PFSK-1 (cell line): ENCODE measurements at regions not wholly inside any gene's neighbourhood (a gene's known extent, or its start where the extent isn't known, plus 50 kb on each side); places are given as distances from the start of the nearest gene placed in this dataset.

Experiments
- FOXP2 ChIP-seq: optimal IDR thresholded peaks from 2 replicates; pipeline ENCODE3; 2011; ENCODE audit warnings: borderline replicate concordance, control low read depth, inconsistent platforms; ENCODE audit not compliant: insufficient read depth; ENCODE audit errors: extremely low read length, extremely low read depth
- POLR2AphosphoS5 ChIP-seq: IDR thresholded peaks from 2 replicates; pipeline ENCODE4 v1.6.1; 2012; ENCODE audit warnings: low read depth, mild to moderate bottlenecking, control low read depth, low read length, moderate library complexity
- REST ChIP-seq, 2 experiments: IDR thresholded peaks; 2 replicates each; pipeline versions ENCODE4 v1.6.1 to v1.8.0; 2011 to 2012; ENCODE audit warnings: low read depth in 2 of 2, low read length in 2 of 2, control low read depth in 1 of 2, inconsistent platforms in 1 of 2, mild to moderate bottlenecking in 1 of 2, moderate library complexity in 1 of 2; ENCODE audit not compliant: insufficient read depth in 1 of 2
- SIN3A ChIP-seq: IDR thresholded peaks from 2 replicates; pipeline ENCODE4 v1.6.1; 2012; ENCODE audit warnings: mild to moderate bottlenecking, low read length, moderate library complexity, borderline replicate concordance; ENCODE audit not compliant: insufficient read depth
- TAF1 ChIP-seq: IDR thresholded peaks from 2 replicates; pipeline ENCODE4 v1.6.1; 2012; ENCODE audit warnings: low read length, control low read depth, borderline replicate concordance; ENCODE audit not compliant: insufficient read depth

- TF ChIP-seq REST (IDR thresholded peaks at IDR 0.05; ENCODE audit: insufficient read depth in 1 of 2, low read depth in 2 of 2, low read length in 2 of 2) (no peak), TAF1 (no peak), SIN3A (no peak), FOXP2 (no peak), POLR2AphosphoS5 (no peak)
These were observed 129.7 kb upstream of the HAND1 start for GRCh38 chr5:154607746-154608145.

GRCh38 chr5:154606246-154606645 is 128.2 kb upstream of the HAND1 start:
- TF ChIP-seq REST (IDR thresholded peaks at IDR 0.05; ENCODE audit: insufficient read depth in 1 of 2, low read depth in 2 of 2, low read length in 2 of 2) = no peak
- no peak for TF ChIP-seq FOXP2
- no peak for TF ChIP-seq POLR2AphosphoS5
- TF ChIP-seq SIN3A = no peak
- no peak for TF ChIP-seq TAF1

- TF ChIP-seq SIN3A (no peak), TAF1 (no peak)
These were observed 126.1 kb upstream of the HAND1 start for GRCh38 chr5:154603953-154604679.

- no peak for TF ChIP-seq FOXP2
These were observed 125.5 kb upstream of the HAND1 start for GRCh38 chr5:154603485-154603884.

- no peak for TF ChIP-seq TAF1
- TF ChIP-seq POLR2AphosphoS5 = no peak
- TF ChIP-seq REST (IDR thresholded peaks at IDR 0.05; ENCODE audit: insufficient read depth in 1 of 2, low read depth in 2 of 2, low read length in 2 of 2) = no peak
- TF ChIP-seq SIN3A = no peak
- no peak for TF ChIP-seq FOXP2
These were observed 125.0 kb upstream of the HAND1 start for GRCh38 chr5:154603011-154603410.

GRCh38 chr5:154601014-154601413 is 123.0 kb upstream of the HAND1 start:
- TF ChIP-seq TAF1 = no peak
- TF ChIP-seq SIN3A = no peak
- no peak for TF ChIP-seq POLR2AphosphoS5

GRCh38 chr5:154598021-154598420 is 120.0 kb upstream of the HAND1 start:
- TF ChIP-seq REST (IDR thresholded peaks at IDR 0.05; ENCODE audit: insufficient read depth in 1 of 2, low read depth in 2 of 2, low read length in 2 of 2) (no peak), POLR2AphosphoS5 (no peak), FOXP2 (no peak), SIN3A (no peak), TAF1 (no peak)
